GM19328 (cell line): ENCODE measurements at regions not wholly inside any gene's neighbourhood (a gene's known extent, or its start where the extent isn't known, plus 50 kb on each side); places are given as distances from the start of the nearest gene placed in this dataset.

Experiments
- ATAC-seq: cut with Tn5 transposase; IDR thresholded peaks from one replicate; pipeline ENCODE4 v1.9.1; 2021; ENCODE audit warnings: mild to moderate bottlenecking, moderate library complexity; ENCODE audit not compliant: unreplicated experiment

- ATAC-seq, result no peak
These were observed 186.1 kb upstream of the ADAMTS5 start for GRCh38 chr21:27152996-27153395.

DNA sequence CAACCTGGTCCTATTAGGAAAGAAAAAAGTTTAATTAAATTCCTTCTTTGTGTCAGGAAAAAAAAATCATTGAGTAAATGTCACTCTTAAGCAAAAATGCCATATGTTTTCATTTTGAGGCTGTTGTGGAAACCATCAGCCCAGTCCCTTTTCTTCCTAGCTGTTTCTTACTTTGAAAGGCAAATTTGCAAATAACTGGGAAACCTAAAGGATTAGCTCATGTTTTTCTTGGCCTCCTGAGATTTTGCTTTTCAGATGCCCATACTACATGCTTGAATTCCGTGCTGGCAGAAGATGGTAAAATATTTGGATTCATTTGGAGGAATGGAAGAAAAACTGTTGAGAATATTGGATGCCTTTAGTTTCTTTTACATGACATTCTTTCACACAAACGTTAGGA, 182.1 kb upstream of the ADAMTS5 start:
- ATAC-seq, result no peak

DNA sequence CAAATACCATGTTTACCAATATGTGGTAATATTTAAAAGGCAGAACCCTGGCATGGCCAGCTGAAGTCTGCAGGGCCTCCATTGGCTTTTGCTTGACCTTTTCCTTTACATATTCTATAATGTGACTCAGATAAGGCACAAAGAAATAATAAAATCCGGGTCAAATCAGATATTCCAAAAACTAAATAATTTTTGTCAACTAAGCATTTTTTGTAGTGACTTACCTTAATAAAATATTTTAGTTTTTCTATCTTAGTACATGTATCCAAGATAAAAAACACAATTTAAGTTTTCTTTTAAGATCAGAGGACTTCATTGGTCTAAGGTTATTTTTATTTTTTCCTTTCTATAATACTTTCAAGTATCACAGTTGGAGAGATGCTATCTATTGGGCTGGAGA, 179.4 kb upstream of the ADAMTS5 start:
- ATAC-seq, result no peak

GRCh38 chr21:27145134-27145798, 178.4 kb upstream of the ADAMTS5 start:
- no peak for ATAC-seq

DNA sequence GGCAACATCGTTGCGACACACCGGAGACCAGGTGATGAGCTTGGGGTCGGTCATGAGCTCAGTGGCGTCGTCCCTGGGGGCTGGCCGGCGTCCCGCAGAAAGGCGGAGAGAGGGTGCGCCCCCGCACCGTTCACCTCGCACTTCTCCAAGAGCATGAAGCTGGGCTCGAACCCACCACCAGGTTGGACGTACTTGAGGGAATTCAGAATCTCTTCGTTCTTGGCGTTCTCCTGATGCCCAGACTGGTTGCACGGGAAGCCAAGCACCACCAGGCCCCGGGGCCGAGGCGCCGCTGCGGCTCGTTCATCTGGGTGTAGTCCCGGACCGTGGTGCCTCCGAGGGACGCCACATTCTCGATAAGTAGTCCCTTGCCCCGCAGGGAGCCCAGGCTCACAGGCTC, 176.6 kb upstream of the ADAMTS5 start:
- no peak for ATAC-seq

DNA sequence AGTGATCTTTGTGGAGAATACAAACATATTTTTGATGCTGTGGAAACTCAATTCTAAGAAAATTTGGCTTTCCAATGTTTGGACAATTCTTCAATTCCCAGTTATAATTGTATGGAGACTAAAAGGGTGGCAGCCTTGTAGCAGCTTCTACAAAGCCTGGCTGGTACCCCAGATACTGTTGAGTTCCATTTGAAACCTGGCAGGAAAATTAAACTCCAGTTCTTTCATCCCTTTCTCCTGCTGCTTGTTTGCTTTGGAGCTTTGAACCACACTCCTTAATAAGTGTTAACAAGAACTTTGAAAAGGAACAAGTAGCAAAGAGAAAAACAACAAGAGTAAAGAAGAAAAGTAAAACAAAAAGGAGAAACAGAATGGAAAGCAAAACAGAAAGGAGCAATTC, 172.6 kb upstream of the ADAMTS5 start:
- no peak for ATAC-seq

DNA sequence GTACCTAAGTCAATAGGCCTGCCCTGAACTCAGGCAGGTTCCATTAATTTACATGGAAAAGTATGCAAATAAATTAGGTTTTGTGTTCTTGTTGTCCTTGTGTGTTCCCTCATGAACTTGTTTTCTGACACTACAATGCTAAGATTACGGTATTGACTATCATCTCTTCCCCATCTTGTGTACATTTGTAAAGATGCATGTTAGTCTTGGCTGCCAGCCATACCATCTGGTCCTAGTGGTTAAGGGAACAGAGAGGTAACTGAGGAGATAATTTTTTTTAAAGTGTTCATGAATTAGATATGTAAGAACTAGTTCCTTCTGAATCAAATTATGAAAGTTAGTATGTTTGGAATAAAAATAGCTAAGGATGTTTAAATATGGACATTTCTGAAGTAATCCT, 167.6 kb upstream of the ADAMTS5 start:
- no peak for ATAC-seq

- ATAC-seq, result no peak
These were observed 165.4 kb upstream of the ADAMTS5 start for GRCh38 chr21:27132266-27132665.

DNA sequence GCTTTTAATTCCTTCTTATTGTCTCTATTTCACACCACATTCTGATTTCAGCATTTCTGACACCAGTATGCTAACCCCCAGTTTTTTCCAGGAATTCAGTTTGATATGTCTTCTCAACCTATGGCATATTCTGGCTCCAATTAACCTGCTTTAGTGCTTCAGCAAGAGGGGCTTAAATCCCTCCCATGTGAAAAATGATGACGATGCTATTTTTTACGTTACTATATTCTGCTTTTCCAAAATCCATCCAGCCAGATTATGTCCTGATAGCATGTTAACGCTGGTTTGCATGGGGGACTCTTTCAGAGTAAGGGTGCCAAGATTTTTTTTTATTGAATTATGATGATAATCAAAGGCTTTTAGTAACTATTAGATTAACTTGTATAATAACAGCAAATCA, 163.3 kb upstream of the ADAMTS5 start:
- no peak for ATAC-seq

- ATAC-seq, result no peak
These were observed 162.8 kb upstream of the ADAMTS5 start for GRCh38 chr21:27129694-27130093.

DNA sequence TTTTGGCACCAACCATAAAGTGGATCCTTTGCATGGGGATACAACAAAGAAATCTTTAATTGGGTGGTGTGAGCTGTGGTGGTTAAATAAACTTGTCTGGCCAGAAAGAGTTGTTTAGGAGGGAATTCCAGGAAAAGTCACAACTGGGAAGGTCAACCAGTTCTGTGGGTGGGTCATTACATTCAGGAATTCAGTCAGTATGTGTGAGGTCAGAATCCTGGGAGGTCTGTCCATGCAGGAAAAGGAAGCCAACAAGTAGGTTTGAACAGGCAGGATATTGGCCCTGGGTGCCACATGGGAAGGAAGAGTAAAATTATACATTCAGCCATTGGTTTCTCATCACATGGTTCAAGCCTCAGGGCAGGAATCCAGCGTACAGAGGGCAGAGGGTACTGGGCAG, 162.3 kb upstream of the ADAMTS5 start:
- no peak for ATAC-seq

DNA sequence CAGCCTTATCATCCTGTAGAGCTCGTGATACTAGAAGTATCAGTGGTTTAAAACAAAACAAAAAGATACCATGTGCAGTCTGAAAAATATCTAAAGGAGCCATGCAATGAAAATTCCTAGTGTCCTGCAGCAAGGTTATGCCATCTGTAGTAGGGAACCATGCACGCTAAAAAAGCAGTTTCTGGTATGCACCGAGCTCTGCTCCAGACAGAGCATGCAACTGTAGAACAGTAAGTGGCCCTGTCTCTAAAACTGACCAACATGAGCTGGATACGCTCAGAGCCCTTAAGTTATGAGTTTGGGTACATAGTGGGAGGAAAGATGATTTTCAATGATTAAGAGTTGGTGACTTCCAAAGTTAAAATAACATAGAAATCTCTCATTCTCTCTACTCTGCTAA, 159.3 kb upstream of the ADAMTS5 start:
- no peak for ATAC-seq

DNA sequence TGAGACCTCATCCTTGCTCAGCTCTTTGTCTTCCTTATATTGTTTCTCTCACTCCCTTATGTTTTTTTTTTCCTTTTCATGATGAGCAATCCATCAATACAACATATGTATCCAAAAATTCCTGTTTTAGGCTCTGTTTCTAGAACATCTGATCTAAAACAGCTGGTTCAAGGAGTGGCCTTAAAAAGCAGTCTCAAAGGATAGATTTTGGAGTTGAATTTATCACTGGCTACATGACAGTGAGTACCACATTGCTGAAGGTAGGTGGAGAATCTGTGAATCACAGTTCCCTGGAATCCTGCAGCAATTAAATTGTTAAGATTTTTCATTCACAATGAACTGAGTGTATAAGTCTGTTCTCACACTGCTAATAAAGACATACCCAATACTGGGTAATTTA, 155.8 kb upstream of the ADAMTS5 start:
- no peak for ATAC-seq

DNA sequence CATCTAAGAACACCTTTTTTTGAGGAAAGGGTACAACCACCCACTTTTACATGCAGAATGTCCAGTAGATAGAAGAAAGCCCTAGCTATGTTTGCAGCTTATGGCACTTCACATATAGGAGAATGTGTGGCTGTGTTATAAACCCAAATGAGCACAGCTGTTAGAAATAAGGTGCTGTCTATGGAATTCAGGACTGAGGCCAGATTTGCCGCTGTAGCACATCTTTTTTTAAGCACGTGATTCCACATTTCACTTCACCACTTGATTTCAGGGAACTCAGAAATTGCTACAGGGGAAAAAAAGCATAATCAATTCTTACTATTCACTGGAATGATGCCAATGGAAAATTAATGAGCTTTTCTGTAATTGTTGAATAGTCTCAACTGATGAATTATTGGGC, 147.2 kb upstream of the ADAMTS5 start:
- no peak for ATAC-seq

DNA sequence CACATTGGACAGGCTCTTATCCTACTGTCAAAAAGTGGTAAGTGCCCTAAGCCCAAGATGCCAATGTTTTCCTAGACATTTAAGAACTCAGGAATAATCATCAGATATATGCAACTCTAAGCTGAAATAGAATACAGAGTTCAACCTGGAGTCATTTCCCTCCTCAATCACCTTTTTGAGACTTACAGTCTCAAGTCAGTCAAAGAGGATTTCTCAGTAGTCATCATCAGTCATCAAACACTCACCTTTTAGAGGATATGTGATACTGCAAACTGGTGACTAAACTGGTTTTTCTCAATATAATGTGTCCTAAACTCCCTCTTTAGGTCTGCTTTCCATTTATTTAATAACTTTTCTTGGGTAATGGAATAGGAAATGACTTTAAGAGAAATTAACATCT, 145.3 kb upstream of the ADAMTS5 start:
- ATAC-seq, result no peak

DNA sequence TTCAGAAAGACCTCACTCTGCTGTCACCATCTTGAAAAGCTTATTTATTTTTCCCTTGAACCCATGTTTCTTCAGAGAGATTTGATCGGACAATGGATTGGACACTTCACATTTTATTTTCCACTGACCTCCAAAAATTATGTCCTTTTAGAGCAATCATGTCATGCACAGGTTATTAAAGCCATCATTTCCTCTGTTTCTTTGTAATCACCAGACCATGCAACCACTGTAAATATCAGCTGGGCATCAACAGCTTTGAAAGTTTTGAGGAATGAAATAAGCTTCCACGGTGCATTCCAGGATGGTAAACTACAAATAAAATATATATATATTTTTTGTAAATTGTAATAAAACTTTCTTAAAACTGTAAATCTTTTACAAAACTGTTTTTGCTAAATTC, 144.1 kb upstream of the ADAMTS5 start:
- ATAC-seq, result no peak

GRCh38 chr21:27108701-27109100, 141.8 kb upstream of the ADAMTS5 start:
- ATAC-seq, result no peak

DNA sequence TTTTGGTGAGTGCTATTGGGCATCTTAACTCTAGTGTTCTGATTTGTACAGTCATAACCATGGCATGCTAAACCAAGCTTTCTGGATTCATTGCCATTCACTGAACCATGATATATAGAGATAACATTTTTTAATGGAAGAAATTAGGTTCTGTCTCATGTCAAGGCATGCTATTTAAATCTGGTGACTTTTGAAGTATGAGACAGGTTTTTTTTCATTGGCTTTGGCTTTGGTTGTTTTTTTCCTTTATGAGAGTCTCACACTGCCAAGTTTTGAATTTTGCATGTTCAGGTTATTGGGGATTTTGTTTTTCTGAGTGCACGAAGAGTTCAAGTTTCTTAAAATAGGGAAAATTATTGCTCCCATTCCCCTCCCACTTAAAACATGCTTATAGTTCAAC, 141.3 kb upstream of the ADAMTS5 start:
- no peak for ATAC-seq

GRCh38 chr21:27104846-27105431, 138.1 kb upstream of the ADAMTS5 start:
- ATAC-seq, result no peak

DNA sequence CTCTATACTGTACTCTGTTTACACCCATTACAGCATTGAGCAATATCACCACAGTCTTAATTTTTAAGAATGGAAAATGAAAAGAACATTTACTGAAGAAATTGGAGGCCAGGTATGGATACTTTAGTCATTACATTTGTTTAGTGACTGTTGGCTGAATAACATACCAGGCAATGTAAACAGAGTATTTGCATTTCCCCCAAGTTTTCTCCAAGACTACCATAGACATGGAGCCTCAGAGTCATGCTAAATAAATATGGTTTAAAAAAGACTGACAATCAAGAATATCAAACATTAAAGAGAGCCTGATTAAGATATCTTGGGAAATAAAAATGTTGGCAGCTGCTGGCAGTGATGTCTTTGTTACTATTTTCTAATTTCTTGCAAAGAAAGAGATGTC, 136.9 kb upstream of the ADAMTS5 start:
- no peak for ATAC-seq

DNA sequence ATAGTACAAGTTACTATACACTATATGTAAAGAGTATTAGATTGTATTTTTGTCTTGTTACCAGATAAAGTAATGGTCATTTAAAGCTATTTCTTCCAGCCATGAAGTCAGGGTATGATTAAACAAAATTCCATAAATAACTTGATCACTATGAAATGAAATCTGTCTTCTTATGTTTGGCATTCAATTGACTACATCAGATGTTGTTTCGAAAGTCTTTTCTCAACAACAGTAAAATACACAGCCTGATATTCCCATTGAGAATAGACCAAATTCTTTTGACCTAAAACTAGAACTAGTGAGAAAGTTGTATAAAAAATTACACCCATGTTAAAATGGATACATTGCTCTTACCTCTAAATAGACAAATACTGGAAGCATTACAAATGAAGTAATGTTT, 134.6 kb upstream of the ADAMTS5 start:
- no peak for ATAC-seq

- ATAC-seq, result no peak
These were observed 127.5 kb upstream of the ADAMTS5 start for GRCh38 chr21:27094184-27094948.
